Left lobe of liver (tissue), 2 donors: ENCODE measurements at regions not wholly inside any gene's neighbourhood (a gene's known extent, or its start where the extent isn't known, plus 50 kb on each side); places are given as distances from the start of the nearest gene placed in this dataset.

Source experiments
- ATAC-seq: fragments of 200-7000 bp; cut with Tn5 transposase; one replicate; pipeline ENCODE4 v1.9.1; 2020; ENCODE audit warnings: mild to moderate bottlenecking, moderate library complexity
- DNase-seq: peaks from one replicate; pipeline ENCODE4 v3.0.0-alpha.2; 2020; ENCODE audit warnings: low spot score
- donor health status: DM: no; HTN: no; CAD: no; lungs with moderate emphysema.
- donor health status: DM: no; HTN: yes; CAD: no.

DNA sequence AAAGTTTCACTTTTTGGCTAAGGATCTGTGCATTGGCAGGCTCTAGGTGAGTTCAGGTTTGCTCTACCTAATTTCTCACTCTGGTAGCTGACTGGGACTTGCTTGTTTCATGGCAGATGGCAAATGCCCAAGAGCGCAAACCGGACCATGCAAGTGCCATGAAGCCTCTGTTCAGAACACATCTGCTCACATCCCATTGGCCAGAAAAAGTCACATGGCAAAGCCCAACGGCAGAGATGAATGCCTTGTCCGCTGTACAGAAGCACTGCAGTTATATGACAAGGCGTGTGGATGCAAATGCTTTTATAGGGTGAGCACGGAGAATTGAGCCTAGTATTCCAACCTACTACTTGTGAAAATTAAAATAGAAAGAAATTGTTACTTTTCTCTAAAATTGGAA, 202.2 kb upstream of the HMGA2 start:
- no peak for ATAC-seq
- no peak for DNase-seq

DNA sequence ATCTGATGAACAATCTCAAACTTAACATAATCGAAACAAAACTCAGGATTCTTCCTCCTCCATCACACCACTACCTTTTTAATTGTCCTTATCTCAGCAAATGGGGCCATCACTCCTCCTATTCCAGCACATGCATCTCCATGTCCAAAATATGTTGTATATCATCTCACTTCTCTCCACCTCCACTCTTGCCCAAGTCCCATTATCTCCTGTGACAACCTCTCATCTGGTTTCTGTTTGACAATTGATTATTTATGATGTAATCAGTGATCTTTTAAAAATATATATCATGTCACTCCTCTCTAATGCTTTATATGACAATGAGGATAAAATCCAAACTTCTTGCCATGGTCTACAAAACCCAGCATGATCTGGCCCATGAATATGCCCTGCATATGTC, 200.8 kb upstream of the HMGA2 start:
- DNase-seq (no peak), ATAC-seq (no peak)

- DNase-seq = no peak
- ATAC-seq = no peak
Observed at GRCh38 chr12:65624554-65625086, 199.7 kb upstream of the HMGA2 start.

DNA sequence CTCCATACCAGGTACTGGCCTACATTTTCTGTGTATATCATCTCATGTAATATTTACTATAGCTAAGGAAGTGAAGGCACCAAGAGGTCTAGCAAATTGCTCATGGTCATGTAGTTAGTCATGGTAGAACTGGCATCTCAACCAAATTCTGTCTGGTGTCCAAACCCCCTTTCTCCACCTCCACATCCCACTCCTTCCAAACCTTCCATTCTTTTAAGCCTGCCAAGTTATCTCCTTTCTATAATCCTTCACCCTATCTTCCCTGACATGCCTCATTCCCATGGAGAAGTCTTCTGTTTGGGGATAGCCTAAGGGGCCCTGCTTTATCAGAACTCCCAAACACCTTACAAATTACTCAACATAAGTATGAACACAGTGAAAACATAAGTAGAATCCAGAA, 196.2 kb upstream of the HMGA2 start:
- ATAC-seq = no peak
- no peak for DNase-seq

- DNase-seq (no peak), ATAC-seq (no peak)
Observed at GRCh38 chr12:65630555-65630954, 193.7 kb upstream of the HMGA2 start.

GRCh38 chr12:65631621-65632111, 192.6 kb upstream of the HMGA2 start:
- no peak for ATAC-seq
- no peak for DNase-seq

GRCh38 chr12:65632131-65632855, 192.0 kb upstream of the HMGA2 start:
- DNase-seq (no peak), ATAC-seq (no peak)

DNA sequence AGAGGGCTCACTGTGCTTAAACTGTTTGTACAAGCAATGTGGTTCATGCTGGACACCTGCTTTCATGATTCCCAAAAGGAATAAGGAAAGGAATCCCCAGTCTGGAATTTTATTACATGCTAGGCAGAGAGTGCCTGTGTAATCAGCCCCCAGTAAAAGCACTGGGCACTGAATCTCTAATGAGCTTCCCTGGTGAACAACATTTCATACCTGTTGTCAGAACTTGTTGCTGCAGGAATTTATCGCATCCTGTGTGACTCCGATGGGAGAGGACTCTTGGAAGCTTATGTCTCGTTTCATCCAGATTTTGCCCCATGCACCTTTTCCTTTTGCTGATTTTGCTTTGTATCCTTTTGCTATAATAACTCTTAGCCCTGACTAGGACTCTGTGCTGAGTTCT, 190.2 kb upstream of the HMGA2 start:
- DNase-seq (no peak), ATAC-seq (no peak)

DNA sequence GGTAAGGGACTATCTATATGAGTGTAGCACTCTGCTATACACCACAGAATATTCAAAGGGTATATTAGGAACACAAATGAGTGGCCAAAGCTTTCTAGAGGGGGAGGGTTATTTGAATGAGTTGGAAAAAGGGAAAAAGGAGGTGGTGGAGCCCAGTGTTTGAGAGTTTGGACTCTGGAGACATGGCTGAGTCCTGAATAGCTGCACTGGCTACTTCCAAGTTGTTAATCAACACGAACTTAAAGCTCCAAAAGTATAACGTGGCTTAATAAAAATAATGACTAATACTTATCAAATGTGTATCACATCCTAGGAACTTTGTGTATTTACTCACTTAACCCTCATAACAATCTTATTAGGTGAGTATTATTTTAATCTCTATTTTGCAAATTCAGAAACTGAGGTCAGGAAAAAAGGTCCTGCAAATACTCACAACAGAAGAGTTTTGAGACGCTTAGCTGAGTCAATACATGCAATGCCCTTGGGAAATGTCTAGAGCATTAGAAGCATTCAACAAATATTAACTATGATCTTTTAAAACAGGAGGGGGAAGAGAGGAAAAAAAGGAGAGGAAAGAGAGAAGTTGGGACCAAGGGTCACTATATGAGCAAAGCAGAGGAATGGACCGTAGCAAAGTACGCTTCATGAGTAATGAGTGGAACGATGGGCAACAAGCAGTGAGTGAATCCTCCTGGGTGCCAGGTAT, 189.5 kb upstream of the HMGA2 start:
- DNase-seq (no peak), ATAC-seq (no peak)

DNA sequence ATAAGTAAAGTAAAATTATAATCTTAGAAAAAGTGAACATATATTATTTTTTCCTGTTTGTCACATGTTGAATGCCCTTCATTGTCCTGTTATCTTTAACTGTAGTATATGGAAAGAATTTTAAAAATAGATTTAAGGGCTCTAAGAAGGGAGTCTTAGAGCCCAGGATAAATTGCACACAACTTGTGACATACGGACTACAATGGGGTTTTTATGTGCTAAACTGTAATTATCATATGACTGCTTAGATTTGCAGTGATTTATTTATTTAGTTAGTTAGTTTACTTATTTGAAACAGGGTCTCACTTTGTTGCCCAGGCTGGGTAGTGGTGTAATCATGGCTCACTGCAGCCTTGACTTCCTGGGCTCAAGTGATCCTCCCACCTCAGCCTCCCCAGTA, 187.8 kb upstream of the HMGA2 start:
- DNase-seq = no peak
- no peak for ATAC-seq

DNA sequence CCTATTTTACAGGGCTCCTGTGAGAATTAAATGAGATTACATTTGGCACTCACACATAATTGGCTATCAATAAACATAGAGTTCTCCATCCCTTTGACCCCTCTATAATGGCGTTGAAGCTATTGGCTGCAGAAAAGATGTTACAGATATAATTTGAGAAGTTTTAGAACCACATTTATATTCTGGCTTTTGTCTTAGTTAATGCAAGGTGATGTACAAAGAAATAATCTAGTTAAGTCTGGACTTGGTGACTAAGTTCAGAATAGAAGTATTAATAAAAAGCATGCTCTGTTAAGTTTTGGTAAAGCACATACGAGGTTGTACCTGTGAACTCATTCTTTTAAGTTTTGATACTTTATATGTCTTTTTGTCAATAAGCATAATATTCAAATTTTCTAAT, 187.1 kb upstream of the HMGA2 start:
- DNase-seq (no peak), ATAC-seq (no peak)

GRCh38 chr12:65637774-65638173, 186.5 kb upstream of the HMGA2 start:
- no peak for DNase-seq
- no peak for ATAC-seq

DNA sequence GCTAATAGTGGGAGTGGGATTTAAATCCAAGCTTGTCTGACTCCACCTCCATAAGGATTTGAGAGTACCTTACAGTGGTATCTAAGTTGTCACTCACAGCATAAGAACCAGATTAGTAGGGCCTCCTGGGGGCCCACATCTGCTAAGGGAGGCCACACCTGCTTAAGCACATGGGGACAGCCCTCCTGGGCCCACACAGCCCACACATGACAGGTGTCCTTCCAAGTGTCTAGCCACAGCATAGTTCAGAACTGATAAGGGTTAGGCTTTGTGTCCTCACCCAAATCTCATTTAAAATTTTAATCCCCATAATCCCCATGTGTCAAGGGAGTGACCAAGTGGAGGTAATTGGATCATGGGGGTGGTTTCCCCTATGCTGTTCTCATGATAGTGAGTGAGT, 186.0 kb upstream of the HMGA2 start:
- DNase-seq (no peak), ATAC-seq (no peak)

- no peak for DNase-seq
- no peak for ATAC-seq
Observed at GRCh38 chr12:65640489-65640901, 183.8 kb upstream of the HMGA2 start.

GRCh38 chr12:65642061-65642661, 182.1 kb upstream of the HMGA2 start:
- ATAC-seq = no peak
- DNase-seq = no peak

DNA sequence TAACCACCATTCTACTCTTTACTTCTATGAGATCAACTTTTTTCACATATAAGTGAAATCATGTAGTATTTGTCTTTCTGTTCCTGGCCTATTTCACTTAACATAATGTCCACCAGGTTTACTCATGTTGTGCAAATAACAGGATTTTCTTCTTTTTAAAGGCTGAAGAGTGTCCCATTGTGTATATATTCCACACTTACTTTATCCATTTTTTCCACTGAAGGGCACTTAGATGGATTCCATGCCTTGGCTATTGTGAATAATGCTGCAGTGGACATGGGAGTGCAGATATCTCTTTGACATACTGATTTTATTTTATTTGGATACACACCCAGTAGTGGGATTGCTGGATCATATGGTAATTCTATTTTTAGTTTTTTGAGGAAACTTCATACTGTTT, 181.1 kb upstream of the HMGA2 start:
- DNase-seq = no peak
- no peak for ATAC-seq

DNA sequence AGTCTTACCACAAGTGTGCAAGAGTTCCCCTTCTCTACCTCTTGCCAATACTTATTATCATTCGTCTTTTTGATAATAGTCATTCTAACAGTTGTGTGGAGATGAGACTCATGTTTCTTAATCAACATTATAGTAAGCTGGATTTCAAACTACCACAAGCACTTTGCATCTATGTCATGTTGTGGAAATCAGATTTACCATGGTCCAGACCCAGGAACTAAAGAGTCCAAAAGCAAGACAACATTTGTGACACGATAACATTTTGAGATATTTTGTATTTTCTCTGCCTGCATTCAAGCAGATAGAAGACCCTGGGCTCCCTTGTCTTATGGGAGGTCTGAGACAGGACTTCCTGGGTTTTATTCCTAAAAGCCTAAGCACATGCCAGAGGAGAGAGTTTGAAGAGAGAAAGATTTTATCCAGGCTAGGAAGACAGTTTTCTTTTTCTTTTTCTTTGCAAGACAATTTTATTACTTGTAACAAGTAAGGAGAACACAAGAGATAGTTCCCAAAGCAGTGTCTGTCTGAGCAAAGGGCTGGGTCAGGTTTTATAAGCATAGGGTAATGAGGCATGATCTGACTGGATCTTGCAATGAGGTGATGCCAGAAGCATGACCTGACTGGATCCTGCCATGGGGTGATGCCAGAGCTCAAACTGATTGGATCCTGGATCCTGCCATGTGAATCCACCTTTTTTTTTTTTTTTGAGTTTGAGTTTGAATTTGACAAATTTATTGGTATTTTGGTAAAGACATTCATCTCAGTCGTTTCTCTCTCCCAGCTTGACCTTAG, 180.5 kb upstream of the HMGA2 start:
- no peak for DNase-seq
- no peak for ATAC-seq

- ATAC-seq (no peak), DNase-seq (no peak)
Observed at GRCh38 chr12:65646127-65646643, 178.1 kb upstream of the HMGA2 start.

DNA sequence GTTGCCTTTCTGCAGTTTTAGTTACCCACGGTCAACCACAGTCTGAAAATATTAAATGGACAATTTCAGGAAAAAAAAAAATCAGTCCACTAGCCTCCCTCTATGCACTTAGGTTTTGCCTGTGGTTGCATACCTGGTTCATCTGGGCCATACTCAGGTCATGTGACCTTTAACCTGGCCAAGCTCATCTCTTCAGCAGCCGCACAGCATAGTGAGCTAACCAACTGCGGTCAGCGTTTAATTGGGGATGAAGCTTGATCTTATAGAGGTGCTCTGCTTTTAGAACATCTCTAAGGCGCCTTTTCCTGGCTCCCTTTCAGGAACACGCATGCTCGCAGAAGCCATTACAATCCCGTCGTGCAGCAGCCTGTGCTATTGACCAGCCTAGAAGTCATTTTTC, 177.2 kb upstream of the HMGA2 start:
- no peak for DNase-seq
- no peak for ATAC-seq

DNA sequence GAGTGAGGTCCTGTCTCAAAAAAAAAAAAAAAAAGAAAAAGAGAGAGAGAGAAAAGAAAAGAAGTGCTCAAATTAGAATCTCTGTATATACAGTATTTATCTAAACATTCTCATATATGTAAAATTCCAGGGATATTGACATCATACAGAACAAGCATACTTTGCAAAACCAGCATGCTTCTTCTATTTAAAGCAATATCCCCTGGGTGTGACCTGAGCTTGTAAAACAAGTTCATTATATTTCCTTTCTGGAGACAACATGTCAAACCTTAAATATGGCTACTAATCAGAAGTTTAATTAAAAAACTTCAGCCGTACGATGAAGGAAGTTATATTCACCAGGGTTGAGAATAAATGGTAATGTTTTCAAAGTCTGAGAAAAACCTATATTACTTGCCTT, 175.8 kb upstream of the HMGA2 start:
- ATAC-seq (no peak), DNase-seq (no peak)

DNA sequence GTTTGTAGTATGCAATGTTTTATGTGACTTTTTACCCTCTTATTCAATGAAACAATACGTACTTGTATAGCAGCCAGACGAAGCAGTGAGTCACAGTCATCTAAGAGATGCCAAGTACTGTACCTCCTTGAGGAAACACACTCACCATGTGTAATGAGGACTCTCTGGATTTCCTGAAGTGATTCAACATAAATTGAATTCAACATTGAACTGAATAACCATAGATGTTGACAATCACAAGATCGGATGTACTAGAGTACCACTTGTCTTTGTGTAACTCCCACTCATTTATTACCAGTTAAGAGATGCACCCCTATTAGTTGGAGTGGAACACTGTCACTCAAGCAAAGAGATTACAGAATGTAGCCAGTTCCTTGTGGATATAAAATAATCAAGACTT, 175.2 kb upstream of the HMGA2 start:
- DNase-seq = no peak
- no peak for ATAC-seq
